ENCODE measurements at regions not wholly inside any gene's neighbourhood (a gene's known extent, or its start where the extent isn't known, plus 50 kb on each side); places are given as distances from the start of the nearest gene placed in this dataset.

DNA sequence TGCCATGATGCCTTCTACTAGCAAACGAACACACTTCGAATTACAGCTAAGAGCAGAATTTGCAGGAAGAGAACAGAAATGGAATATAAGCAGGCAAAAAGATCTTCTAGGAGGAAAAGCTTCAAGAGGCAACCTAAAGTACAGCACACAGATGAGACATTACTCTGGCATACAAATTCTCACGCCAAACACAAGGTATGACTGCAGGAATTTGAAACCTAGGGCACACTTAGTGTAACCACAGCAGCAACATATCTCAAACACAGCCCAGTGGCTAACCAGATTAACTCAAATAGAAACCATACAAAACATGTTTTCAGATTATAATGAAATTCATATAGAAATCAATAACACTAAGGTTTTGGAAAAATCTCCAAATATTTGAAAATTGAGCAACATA lies 481.0 kb upstream of the RGMB start:
- TF ChIP-seq, protein P1, sequence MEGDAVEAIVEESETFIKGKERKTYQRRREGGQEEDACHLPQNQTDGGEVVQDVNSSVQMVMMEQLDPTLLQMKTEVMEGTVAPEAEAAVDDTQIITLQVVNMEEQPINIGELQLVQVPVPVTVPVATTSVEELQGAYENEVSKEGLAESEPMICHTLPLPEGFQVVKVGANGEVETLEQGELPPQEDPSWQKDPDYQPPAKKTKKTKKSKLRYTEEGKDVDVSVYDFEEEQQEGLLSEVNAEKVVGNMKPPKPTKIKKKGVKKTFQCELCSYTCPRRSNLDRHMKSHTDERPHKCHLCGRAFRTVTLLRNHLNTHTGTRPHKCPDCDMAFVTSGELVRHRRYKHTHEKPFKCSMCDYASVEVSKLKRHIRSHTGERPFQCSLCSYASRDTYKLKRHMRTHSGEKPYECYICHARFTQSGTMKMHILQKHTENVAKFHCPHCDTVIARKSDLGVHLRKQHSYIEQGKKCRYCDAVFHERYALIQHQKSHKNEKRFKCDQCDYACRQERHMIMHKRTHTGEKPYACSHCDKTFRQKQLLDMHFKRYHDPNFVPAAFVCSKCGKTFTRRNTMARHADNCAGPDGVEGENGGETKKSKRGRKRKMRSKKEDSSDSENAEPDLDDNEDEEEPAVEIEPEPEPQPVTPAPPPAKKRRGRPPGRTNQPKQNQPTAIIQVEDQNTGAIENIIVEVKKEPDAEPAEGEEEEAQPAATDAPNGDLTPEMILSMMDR (IDR thresholded peaks at IDR 0.05 in 4 of 5, conservative IDR thresholded peaks at IDR 0.05 in 1 of 5), result no peak
- no peak for TF ChIP-seq POLR2A (IDR thresholded peaks at IDR 0.05)

All from gastrocnemius medialis (tissue), 4 donors.